GM19239 (cell line): ENCODE measurements at regions not wholly inside any gene's neighbourhood (a gene's known extent, or its start where the extent isn't known, plus 50 kb on each side); places are given as distances from the start of the nearest gene placed in this dataset.

Experiments
- DNase-seq: peaks from one replicate; pipeline ENCODE4 v3.0.0; 2011; ENCODE audit warnings: low spot score; ENCODE audit not compliant: insufficient read length
- FAIRE-seq: peaks from 2 replicates; lab custom pipeline; 2011; peaks lifted over from hg19 to GRCh38; lab: Jason Lieb, UNC

DNA sequence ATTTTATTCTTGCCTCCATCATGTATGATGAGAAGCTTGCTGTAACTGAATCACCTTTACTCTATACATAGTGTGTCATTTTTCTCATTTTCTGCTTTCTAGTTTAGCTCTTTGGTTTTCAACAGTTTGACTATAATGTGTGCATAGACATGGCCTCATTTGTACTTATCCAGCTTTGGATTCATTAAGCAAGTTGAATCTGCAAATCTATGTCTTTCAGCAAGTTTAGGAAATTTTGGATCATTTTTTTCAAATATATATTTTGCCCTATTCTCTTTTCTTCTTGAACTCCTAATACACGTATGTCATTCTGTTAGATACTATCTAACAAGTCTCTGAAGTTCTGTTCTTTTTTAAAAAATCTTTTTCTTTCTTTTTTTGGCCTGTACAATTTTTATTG, 57.8 kb downstream of the PRLHR start:
- no peak for DNase-seq
- no peak for FAIRE-seq

DNA sequence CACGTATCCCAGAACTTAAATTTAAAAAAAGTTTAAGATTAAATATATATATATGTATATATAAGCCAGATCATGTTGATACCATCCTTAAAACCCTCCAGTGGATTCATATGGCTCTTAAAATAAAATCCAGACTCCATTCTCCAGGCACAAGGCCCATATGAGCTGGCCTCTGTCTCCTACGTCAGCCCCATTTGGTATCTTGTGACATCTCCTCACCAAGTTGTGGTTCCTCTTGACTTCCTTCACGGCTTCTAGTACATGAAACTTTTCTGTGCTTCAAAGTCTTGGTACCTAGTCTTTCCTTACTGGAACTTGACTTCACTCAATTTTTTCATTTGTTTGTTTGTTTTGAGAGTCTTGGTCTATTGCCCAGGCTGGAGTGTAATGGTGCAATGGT, 61.3 kb downstream of the PRLHR start:
- DNase-seq (no peak), FAIRE-seq (no peak)

DNA sequence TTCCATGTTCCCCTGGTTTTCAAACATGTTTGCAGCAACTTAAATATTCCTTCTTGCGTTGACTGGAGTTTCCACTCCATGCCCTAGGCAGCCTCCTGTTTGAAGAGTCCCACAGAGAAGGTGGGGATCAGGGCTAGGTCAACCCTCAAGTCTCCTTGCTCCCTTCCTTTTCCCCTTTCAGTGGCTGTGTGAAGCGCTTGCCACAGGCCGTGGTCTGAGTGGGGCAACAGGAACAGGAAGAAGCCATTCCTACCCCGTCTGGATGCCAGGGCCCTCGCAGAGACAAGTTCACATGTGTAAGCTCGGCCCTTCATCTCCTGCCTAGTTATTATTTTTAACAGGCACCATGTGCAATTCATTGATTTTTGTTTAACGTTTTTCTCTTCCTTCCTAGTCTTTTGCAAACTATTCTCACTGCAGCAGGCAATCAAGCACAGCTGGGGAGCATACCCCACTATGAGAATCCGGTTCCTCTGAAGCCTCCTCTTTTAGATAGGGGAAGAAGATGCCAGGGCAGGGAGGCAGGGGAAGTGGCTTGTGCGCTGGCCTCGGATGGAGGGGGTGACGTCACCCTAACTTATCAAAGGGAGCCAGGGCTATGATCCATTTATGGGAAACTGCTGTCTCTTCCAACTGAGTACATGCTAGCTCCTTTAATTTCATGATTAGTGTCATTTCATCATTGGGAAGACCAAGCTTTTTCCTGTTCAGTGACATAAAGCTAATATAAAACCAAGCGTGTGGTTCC, 64.2 kb downstream of the PRLHR start:
- DNase-seq = no peak
- FAIRE-seq = no peak

DNA sequence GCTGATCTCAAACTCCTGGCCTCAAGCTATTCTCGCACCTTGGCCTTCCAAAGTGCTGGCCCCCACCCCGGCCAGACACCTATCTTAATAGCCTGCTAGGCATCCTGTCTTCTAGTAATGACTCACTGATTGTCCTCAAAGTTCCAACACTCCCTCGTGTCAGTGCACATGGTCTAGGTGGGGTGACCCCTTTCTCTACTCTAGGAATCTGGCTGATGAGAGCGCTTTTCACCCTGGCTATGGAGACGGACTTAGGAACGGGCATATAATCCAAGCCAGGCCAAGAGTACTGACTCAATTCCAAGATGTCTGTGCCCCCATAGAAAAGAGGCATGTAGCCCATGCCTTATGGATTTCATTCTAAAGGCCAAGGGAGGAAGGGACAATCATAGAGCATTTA, 67.0 kb downstream of the PRLHR start:
- no peak for DNase-seq
- FAIRE-seq = no peak

DNA sequence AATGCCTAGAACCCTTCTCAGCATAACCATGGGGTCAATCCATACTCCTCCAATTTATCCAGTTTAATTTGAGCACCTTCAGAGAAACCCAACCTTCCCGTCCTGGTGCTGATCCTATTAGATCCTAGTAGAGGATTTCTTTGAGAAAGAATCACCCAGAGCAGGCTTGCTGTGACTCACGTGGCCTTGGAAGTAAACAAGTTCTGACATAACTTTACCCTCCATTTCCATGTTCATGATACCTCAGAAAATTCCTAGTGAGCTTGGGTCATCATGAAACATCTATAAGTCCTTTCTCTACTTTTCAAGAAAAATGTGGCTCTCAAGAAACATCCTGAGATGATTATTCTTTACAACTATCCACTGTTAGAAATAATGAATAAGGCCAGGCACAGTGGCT, 71.7 kb downstream of the PRLHR start:
- DNase-seq (no peak), FAIRE-seq (no peak)

DNA sequence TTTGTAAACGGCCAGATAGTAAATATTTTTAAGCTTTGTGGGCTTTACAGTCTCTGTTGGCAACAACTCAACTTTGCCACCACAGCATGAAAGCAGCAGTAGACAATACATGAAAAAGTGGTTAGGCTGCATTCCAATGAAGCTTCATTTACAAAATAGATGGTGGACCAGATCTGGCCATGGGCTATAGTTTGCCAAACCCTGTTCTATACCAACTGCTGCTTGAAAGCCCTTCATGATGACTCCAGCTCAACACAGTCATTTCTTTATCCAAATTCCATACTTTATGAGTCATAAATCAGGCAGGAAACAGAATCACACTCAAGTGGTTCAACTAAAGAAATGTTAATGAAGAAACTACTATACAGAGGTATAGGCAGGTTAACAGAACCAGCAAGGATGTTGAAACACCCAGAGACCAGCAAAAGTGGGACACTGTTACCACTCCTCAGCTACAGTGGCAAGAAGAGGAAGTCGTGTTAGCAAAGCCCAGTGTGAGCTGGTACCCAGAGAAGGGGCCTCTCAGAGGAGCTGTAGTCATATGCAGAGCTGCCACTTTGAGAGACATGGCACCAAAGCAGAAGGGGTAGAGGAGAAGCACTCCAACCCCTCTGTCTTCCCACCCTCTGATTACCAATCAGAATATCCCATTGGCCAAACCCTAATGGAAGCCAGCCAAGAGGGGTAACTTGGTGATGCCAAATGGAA, 72.5 kb downstream of the PRLHR start:
- no peak for FAIRE-seq
- no peak for DNase-seq

DNA sequence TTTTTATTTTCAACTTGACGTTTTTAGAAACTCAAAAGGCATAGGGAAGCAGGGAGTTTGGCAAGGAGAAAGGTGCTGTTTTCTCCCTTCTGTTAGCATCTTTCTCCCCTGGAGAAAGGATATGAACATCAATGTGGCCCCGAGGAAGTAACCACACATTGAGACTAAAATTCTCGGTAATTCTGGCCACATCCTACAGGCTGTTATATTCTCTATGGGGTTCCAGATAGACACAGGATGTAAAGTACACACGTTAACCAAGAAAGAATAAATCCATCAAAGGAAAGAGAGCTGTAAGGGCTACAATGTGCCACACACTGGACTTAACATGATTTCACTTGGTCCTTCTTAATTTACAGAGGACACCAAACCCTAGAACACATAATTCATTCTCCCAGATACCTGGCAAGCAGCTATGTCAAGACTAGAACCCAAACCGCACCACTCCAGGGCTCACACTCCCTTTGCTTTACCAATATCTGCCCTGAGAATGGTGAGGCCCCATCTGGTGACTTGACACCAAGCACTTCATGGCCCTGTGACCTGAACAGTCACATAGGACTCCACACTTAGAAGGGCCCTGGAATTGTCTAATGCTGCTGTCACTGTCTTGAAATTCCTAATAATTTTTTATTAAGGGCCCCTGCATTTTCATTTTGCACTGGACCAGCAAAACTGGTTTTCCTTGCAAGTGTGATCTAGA, 73.9 kb downstream of the PRLHR start:
- DNase-seq = no peak
- FAIRE-seq = no peak

DNA sequence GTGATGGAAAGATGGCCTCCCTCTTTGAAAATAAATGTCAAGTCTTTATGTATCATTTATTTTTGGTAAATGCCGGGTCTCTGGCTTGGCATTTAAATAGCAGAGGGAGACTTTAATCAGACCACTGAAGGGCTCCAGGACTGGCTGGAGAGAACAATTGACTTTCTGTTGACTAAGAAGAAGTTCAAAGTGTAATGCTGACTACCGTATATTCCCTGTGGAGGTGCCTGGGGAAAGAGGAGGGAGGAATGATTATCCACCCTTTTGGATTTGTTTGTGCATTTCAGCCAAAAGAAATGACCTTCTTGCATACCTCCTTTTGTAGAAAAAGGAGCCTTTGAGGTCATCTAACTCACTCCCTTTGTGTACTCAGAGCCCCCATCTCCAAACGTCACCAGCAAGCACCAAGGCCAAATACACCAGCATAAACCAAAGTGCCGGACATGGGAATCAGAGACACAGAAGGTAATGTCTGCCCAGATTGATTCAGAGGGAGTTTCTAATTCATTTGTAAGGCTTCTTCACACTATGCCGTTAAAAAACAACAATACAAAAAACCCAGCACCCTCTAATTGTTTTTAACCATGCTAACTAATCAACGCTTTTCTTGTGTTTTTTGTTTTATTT, 75.2 kb downstream of the PRLHR start:
- no peak for DNase-seq
- FAIRE-seq = no peak

DNA sequence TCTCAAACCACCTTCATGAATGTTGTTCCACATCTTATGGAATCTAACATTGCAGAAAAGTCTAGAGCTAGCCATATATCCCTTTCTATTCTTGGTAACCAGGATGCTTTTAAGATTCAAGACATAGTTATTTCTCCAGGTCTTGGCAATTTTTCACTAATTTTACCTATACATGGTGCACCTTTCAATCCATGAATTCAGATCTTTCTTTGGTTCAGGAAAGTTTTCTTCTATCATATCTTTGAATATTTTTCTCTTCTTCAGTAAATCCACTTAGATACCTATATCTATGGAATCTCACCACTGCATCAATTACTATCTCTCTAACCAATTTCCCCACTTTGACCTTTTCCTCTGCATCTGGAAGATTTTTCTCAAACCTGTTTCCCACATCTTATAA, 77.4 kb downstream of the PRLHR start:
- DNase-seq (no peak), FAIRE-seq (no peak)

DNA sequence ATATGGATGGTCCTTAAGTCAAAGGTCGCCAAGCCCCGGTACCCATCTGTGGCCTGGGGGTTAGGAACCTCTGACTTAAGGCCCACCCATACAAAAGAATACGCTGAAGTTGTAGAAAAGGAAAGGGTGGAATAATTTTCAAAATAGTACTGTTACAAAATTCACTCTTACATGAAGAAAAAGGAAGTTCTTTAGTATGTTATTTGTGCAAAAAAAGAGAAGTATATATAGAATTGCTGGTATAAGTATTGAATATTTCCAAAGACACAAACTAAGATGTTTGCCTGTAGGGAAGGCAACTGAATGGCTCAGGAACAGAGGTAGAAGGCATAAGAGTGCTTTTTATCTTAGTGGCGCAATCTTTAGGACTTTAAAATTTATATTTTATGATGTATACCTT, 78.7 kb downstream of the PRLHR start:
- DNase-seq = no peak
- FAIRE-seq = no peak

DNA sequence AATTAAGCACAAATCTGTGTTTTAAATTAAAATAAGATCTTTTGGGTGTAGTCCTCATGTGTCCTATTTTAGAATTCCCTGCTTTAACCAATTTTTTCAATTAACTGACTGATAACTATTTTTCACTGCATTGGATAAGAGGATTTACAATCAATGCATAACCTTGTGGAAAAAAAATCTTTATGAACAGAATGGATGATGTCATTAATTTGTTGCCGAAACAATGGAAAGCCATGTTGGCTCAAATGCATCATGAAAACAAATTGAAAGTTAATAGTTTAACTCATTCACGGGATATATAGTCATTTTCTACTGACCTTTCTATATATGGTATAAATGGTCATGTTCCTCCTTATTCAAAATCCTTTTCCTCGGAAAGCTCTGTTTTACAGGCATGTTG, 82.3 kb downstream of the PRLHR start:
- no peak for FAIRE-seq
- DNase-seq = no peak

DNA sequence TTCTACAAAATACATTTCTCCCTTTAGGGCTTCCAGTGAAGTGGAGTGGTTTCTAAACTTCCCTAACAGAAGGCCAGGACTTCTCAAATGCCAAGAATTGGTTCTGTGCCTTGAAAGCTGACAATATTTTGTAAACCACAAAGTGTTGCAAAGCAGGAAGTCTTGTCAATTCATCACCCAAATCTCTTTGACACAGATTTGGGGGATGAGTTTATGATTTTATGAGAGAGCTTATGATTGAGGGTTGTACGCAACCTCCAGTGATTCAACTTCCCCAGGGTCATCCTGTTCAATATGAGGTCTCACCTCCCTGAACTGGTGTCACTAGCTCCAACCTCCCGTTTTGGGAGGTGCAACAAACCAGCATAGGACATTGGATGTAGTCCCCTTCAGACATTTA, 83.7 kb downstream of the PRLHR start:
- no peak for FAIRE-seq
- no peak for DNase-seq

DNA sequence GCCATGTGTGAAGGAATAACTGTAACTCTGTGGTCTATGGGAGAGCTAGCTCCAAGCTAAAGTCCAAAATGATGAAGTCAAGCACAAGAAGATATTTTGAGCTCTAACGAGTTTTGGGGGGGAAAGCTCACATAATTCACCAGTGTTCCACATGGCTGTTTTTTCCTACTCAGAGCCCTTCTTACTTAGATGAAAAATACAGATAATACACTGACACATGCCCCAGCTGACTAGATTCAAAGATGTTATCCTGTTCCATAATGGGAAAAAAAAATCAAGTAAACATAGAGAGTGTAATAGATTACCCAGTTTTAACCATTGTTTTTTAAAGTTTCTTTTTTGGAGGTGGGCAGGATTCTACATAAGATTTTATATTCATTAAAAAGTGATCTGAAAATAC, 86.6 kb downstream of the PRLHR start:
- FAIRE-seq = no peak

DNA sequence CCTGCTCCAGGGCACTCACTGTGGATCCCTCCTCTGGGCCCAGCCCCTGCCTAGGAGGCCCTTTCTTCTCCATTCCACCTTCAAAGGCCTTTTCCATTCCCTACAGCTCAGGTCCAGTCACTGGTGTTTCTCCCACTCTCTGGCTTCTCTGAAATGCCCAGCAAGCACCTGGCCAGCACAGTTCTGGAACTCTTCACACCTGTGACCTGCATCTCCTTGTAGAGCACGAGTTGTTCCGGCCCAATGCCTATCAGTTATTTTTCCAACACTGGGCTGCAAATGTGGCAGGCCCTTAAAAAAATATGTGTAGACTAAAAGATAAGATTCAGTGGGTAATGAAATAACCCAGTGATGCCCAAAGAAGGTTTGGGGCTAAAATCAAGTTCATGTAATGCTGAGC, 87.1 kb downstream of the PRLHR start:
- FAIRE-seq (no peak), DNase-seq (no peak)

More for the DNA sequence above, 86.6 kb downstream of the PRLHR start:
- no peak for DNase-seq

DNA sequence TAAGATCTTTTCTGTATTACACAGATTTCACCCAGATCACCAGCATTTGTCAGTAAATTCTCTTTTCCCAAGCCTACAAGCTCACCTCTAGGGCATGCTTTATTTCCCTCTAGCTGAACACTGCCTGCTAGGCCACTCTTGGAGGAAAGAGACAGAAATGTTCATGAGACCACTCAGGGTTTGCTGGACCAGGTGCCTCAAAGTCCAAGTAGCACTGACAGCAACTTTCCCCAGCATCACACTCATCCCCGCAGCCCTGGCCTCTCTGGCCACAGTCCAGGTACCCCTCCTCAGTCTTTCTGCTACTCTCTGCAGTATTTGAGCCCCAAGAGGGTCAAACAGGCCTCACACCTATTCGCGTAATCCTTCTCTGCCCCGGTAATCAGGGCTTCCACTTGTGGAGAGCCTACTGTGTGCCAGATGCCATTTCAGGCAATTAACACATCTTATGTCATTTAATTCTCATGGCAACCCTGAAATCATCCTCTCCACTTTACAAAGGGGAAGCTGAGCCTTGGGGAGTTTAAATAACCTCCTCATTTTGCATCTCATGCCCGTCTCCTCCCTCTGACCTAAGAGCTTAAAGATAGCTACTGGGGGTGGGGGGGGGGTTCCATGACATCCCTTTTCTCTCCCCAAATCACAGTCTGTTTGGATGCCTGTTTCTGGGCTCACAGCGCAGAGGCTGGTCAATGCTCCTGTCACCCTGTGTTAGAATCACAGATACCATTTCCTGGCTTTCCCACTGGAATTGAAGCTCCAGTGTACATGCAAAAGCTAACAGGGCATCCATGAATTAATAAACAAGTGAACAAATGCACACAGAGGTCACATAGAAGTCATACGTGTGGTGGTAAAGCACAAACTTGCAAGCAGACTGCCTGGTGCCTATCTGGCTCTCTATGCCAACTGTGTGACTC, 88.5 kb downstream of the PRLHR start:
- DNase-seq (no peak), FAIRE-seq (no peak)

DNA sequence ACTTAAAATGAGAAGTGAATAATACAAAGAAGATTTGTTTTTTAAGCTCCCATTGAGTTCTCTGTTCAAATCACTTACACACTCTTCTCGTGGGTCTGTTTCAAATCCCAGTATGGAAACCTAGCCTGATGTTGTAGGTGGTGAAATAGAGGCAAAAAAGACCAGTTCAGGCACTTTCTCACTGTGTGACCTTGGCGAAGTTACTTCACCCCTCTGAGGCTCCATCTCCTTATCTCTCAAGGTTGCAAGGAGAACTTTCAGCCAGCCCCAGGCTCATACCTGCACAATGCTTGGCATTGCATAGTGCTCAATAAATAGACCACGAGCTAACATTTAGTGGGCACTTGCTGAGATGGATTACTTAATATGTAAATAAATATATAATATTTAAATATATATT, 90.1 kb downstream of the PRLHR start:
- no peak for DNase-seq
- peak; percentile 21 for FAIRE-seq

DNA sequence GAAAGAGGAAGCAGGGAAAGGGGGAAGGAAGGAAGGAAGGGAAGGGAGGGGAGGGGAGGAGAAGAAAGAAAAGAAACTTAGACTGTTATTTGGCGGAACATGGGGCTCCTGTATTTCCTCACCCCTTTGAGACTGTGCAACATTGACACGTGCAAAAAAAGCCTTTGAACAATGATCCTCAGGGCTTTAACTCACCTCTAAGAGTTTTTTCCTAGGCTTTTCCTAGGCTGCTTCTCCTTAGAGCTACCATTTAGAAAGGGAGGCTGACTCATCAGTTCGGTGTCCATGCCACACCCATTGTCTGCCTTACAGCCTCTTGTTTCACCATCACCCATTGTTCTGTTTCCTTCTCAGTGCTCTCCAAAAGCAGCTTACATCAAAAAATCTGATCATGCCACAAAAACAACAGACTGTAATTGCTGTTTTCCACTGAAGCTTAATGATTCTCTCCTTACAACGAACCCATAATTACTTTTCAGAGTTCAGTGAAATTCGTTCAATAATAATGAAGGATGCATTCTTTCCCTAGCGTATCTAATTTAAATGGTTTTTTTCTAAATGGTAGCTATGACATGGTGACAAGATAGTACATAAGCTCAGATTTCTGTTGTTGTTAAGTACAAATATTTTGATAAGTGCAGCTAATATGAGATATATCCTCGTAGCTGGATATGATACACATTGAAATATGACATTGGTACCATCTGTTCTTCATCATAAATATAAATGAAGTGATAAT, 90.8 kb downstream of the PRLHR start:
- DNase-seq (no peak), FAIRE-seq (no peak)

DNA sequence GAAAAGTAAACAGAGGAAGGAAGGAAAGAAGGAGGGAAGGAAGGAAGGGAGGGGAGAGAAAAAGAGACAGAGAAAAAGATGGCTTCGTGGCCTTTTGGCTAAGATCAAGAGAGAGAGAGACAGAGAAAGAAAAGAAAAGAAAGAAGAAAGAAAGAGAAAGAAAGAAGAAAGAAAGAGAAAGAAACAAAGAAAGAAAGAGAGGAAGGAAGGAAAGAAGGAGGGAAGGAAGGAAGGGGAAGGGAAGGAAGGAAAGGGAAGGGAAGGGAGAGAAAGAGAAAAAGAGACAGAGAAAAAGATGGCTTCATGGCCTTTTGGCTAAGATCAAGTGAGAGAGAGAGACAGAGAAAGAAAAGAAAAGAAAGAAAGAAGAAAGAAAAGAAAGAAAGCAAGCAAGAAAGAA, 91.4 kb downstream of the PRLHR start:
- no peak for FAIRE-seq

DNA sequence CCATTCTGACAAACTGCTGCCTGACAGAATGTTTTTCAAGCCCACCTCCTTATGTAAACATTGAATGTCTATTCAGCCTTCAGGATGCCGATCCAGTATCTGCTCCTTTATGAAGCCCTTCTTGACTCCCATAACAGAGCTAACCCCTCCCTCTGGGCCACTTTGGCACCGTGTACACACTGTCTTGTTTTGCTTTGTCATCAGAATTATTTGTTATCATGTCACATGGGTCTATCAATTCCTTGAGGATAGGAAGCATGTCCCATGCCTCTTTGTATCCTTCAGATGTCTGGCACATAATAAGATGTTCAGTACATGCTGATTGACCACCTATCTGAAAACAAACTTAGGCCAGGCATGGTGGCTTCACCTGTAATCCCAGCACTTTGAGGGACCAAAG, 92.3 kb downstream of the PRLHR start:
- FAIRE-seq = no peak

More for the DNA sequence above, 91.4 kb downstream of the PRLHR start:
- DNase-seq = no peak

More for the DNA sequence above, 92.3 kb downstream of the PRLHR start:
- DNase-seq = no peak
